Kidney glomerular epithelial cell (primary cell): ENCODE measurements at regions not wholly inside any gene's neighbourhood (a gene's known extent, or its start where the extent isn't known, plus 50 kb on each side); places are given as distances from the start of the nearest gene placed in this dataset.

ENCODE experiments used
- DNase-seq: peaks from one replicate; lab custom pipeline; 2025; lab: John Stamatoyannopoulos, UW

GRCh38 chr2:41066168-41066567 is 614.3 kb upstream of the SLC8A1 start:
- DNase-seq, result no peak

GRCh38 chr2:41068740-41069139 is 616.9 kb upstream of the SLC8A1 start:
- no peak for DNase-seq

GRCh38 chr2:41078341-41078740 is 626.5 kb upstream of the SLC8A1 start:
- no peak for DNase-seq

- DNase-seq, result no peak
These were observed 627.1 kb upstream of the SLC8A1 start for GRCh38 chr2:41079011-41079410.

GRCh38 chr2:41084321-41084720 is 632.4 kb upstream of the SLC8A1 start:
- DNase-seq, result no peak

- DNase-seq, result no peak
These were observed 636.1 kb upstream of the SLC8A1 start for GRCh38 chr2:41087946-41088345.

- no peak for DNase-seq
These were observed 649.4 kb upstream of the SLC8A1 start for GRCh38 chr2:41101281-41101680.

GRCh38 chr2:41109744-41110143 is 657.9 kb upstream of the SLC8A1 start:
- DNase-seq, result no peak

- no peak for DNase-seq
These were observed 660.1 kb upstream of the SLC8A1 start for GRCh38 chr2:41111836-41112627.

GRCh38 chr2:41116106-41116797 is 664.4 kb upstream of the SLC8A1 start:
- DNase-seq, result no peak

- no peak for DNase-seq
These were observed 667.6 kb upstream of the SLC8A1 start for GRCh38 chr2:41119489-41119888.

GRCh38 chr2:41123341-41123740 is 671.5 kb upstream of the SLC8A1 start:
- no peak for DNase-seq

GRCh38 chr2:41127351-41127750 is 675.5 kb upstream of the SLC8A1 start:
- DNase-seq, result no peak

GRCh38 chr2:41129988-41130387 is 678.1 kb upstream of the SLC8A1 start:
- no peak for DNase-seq

- DNase-seq, result no peak
These were observed 685.1 kb upstream of the SLC8A1 start for GRCh38 chr2:41137031-41137430.

- no peak for DNase-seq
These were observed 689.4 kb upstream of the SLC8A1 start for GRCh38 chr2:41141146-41141791.

GRCh38 chr2:41142478-41142877 is 690.6 kb upstream of the SLC8A1 start:
- DNase-seq, result no peak

GRCh38 chr2:41145066-41145465 is 693.2 kb upstream of the SLC8A1 start:
- no peak for DNase-seq

GRCh38 chr2:41149054-41149453 is 697.2 kb upstream of the SLC8A1 start:
- no peak for DNase-seq

GRCh38 chr2:41151746-41152145 is 699.9 kb upstream of the SLC8A1 start:
- no peak for DNase-seq

GRCh38 chr2:41152318-41152717 is 700.4 kb upstream of the SLC8A1 start:
- no peak for DNase-seq

- no peak for DNase-seq
These were observed 708.5 kb upstream of the SLC8A1 start for GRCh38 chr2:41160439-41160838.

- DNase-seq, result no peak
These were observed 715.1 kb upstream of the SLC8A1 start for GRCh38 chr2:41167014-41167413.
